GM06990 (cell line): ENCODE measurements at regions not wholly inside any gene's neighbourhood (a gene's known extent, or its start where the extent isn't known, plus 50 kb on each side); places are given as distances from the start of the nearest gene placed in this dataset.
"Not testable (repeated sequence)": the region's sequence is repeated elsewhere in the genome, so short reads cannot be mapped to it uniquely, and the experiment has no call there.

Experiments used
- DNase-seq: peaks from one replicate; pipeline ENCODE4 v3.0.0-alpha.2; 2011; ENCODE audit not compliant: insufficient read length; ENCODE audit errors: extremely low read depth
- H3K27me3 ChIP-seq: replicated peaks from 2 replicates; pipeline ENCODE4 v1.6.0; 2011; ENCODE audit warnings: low read length; ENCODE audit not compliant: control insufficient read depth, insufficient read depth
- H3K36me3 ChIP-seq: 2 replicates; pipeline ENCODE4 v1.5.1; 2011; ENCODE audit warnings: low read length; ENCODE audit not compliant: control insufficient read depth, insufficient read depth
- H3K4me3 ChIP-seq: replicated peaks from 2 replicates; pipeline ENCODE4 v1.5.1; 2011; ENCODE audit warnings: low read depth, mild to moderate bottlenecking, control low read depth, low read length
- TF ChIP-seq, protein P1 (sequence below): IDR thresholded peaks from 2 replicates; pipeline ENCODE4 v1.5.1; 2011; ENCODE audit warnings: low read length, control low read depth, mild to moderate bottlenecking, inconsistent platforms; ENCODE audit not compliant: insufficient read depth, poor library complexity, severe bottlenecking

DNA sequence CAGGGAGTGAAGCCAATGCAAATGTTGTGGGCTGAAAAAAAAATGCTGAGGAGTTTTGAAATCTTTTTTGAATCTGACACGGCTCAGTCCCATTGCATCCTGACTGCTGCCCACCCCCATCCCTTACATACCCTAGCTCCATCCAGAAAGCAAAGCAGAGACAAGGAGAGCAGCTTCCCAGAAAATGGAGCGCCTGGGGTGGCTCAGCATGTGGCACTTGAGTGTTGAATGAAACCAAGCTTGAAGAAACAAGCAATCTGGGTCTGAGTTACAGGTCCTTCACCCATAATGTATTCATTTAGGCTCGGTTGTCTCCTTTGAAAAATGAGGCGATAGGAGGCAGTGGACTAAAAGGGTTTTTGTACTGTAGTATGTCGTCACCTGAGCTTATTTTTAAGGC is 244.2 kb upstream of the ACVR2A start:
- no peaks in the 10 kb centered on the region for H3K36me3 ChIP-seq
- no peak for DNase-seq
- no peak overlapping the region for H3K4me3 ChIP-seq
- TF ChIP-seq, protein P1, sequence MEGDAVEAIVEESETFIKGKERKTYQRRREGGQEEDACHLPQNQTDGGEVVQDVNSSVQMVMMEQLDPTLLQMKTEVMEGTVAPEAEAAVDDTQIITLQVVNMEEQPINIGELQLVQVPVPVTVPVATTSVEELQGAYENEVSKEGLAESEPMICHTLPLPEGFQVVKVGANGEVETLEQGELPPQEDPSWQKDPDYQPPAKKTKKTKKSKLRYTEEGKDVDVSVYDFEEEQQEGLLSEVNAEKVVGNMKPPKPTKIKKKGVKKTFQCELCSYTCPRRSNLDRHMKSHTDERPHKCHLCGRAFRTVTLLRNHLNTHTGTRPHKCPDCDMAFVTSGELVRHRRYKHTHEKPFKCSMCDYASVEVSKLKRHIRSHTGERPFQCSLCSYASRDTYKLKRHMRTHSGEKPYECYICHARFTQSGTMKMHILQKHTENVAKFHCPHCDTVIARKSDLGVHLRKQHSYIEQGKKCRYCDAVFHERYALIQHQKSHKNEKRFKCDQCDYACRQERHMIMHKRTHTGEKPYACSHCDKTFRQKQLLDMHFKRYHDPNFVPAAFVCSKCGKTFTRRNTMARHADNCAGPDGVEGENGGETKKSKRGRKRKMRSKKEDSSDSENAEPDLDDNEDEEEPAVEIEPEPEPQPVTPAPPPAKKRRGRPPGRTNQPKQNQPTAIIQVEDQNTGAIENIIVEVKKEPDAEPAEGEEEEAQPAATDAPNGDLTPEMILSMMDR: no peak
- H3K27me3 ChIP-seq: no peaks in the 10 kb centered on the region

DNA sequence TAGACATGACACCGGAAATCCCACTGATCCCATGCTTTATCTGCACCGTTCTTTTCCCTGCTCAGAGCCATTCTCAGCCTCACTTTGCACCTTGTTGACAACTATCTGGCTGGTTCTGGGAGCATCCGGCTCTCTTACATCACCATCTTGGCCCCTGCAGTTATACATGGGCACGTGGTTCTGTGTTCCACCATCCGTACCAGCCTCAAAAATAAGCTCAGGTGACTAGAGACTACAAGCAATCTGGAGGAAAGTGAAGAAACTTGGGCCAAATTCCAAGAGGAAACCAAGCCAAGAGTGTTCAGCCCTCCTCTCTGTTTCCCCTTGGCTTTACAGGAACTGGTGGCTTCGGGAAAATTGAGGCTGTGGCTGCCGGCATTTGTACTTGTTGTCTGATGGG is 244.6 kb upstream of the ACVR2A start:
- no peaks in the 10 kb centered on the region for H3K36me3 ChIP-seq
- TF ChIP-seq, protein P1: no peak
- no peaks in the 10 kb centered on the region for H3K27me3 ChIP-seq
- no peak for DNase-seq
- no peak overlapping the region for H3K4me3 ChIP-seq

DNA sequence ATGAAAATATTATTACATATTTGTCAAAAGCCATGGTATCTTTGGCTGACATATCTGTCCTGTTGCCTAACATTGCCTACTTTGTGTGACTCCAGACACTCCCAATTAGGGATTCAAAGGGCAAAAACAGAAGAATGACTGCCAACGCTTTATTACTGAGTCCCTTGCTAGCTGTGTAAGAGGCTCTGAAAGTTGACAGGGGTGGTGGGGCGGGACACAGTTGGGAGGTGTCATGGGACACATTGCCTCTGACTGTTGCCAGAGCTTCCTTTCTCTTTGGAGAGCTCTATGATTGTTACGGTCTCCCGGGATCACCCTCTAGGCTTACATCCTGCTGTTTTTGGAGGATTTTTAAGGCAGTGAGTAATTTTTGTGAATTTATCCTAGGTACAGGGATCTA is 249.6 kb upstream of the ACVR2A start:
- H3K4me3 ChIP-seq: no peak overlapping the region
- TF ChIP-seq, protein P1: no peak
- H3K36me3 ChIP-seq: no peaks in the 10 kb centered on the region
- DNase-seq: no peak
- H3K27me3 ChIP-seq: no peaks in the 10 kb centered on the region

- Histone ChIP-seq H3K27me3 (no peaks in the 10 kb centered on the region), H3K36me3 (no peaks in the 10 kb centered on the region), H3K4me3 (no peak overlapping the region)
- TF ChIP-seq, protein P1: no peak
- DNase-seq: no peak
Measured at GRCh38 chr2:147594038-147594437, 250.8 kb upstream of the ACVR2A start.

GRCh38 chr2:147592784-147593183 is 252.0 kb upstream of the ACVR2A start:
- not testable (repeated sequence) for DNase-seq, H3K27me3 ChIP-seq, H3K4me3 ChIP-seq, H3K36me3 ChIP-seq

GRCh38 chr2:147589127-147589526 is 255.7 kb upstream of the ACVR2A start:
- TF ChIP-seq, protein P1: no peak
- DNase-seq: no peak
- Histone ChIP-seq H3K27me3 (no peaks in the 10 kb centered on the region), H3K36me3 (no peaks in the 10 kb centered on the region), H3K4me3 (no peak overlapping the region)
